ENCODE measurements at regions not wholly inside any gene's neighbourhood (a gene's known extent, or its start where the extent isn't known, plus 50 kb on each side); places are given as distances from the start of the nearest gene placed in this dataset.
A peak's percentile ranks its signal among the peaks of the same experiment; 100 is the strongest.

- H3K27me3 ChIP-seq = no peaks in the 10 kb centered on the region
These were observed 58.9 kb upstream of the OPN4 start for GRCh38 chr10:86595496-86595895.

GRCh38 chr10:86596266-86596665 is 58.1 kb upstream of the OPN4 start:
- Histone ChIP-seq H3K27ac (no peak overlapping the region), H3K4me3 (no peak overlapping the region), H3K9me3 (no peaks in the 10 kb centered on the region), H3K27me3 (no peaks in the 10 kb centered on the region), H3K36me3 (no peaks in the 10 kb centered on the region), H3K4me1 (peaks cover 0 to 4% (median 0%) of the 10 kb centered on the region in 9 donors)
- DNase-seq (no peak), ATAC-seq (peak in 1 of 8 donors; percentile 25)
- TF ChIP-seq CTCF (IDR thresholded peaks at IDR 0.05) = no peak
- 61 to 70% methylated on average over 3 of the region's 3 CpGs for WGBS, 2 donors
- intact Hi-C loops (cut with DNase I) = no loop called here

More at GRCh38 chr10:86595496-86595895, 58.9 kb upstream of the OPN4 start:
- Histone ChIP-seq H3K27ac (no peak overlapping the region), H3K4me3 (no peak overlapping the region), H3K4me1 (peaks cover 0 to 4% (median 0%) of the 10 kb centered on the region in 9 donors), H3K36me3 (no peaks in the 10 kb centered on the region), H3K9me3 (no peaks in the 10 kb centered on the region)
- DNase-seq (no peak), ATAC-seq (no peak)
- 94% methylated on average over 5 of the region's 5 CpGs for WGBS, 2 donors
- intact Hi-C loops (cut with DNase I) = no loop called here
- no peak for TF ChIP-seq CTCF (IDR thresholded peaks at IDR 0.05)

GRCh38 chr10:86597306-86597705 is 57.0 kb upstream of the OPN4 start:
- H3K4me1 ChIP-seq = peaks cover 0 to 4% (median 0%) of the 10 kb centered on the region in 9 donors
- intact Hi-C loops (cut with DNase I) = no loop called here
- no peak overlapping the region for H3K4me3 ChIP-seq
- no peaks in the 10 kb centered on the region for H3K9me3 ChIP-seq
- ATAC-seq (no peak), DNase-seq (no peak)
- WGBS, 2 donors = 90 to 92% methylated on average over 15 of the region's 15 CpGs
- H3K27ac ChIP-seq = no peak overlapping the region
- H3K27me3 ChIP-seq = no peaks in the 10 kb centered on the region
- H3K36me3 ChIP-seq = no peaks in the 10 kb centered on the region
- TF ChIP-seq CTCF (IDR thresholded peaks at IDR 0.05) = no peak

GRCh38 chr10:86598151-86598550 is 56.2 kb upstream of the OPN4 start:
- no peaks in the 10 kb centered on the region for H3K9me3 ChIP-seq
- 85 to 92% methylated on average over 1 of the region's 1 CpG for WGBS, 2 donors
- intact Hi-C loops (cut with DNase I) = no loop called here
- H3K27me3 ChIP-seq = no peaks in the 10 kb centered on the region
- ATAC-seq = peak in 1 of 8 donors; percentile 9
- peaks cover 0 to 4% (median 0%) of the 10 kb centered on the region in 9 donors for H3K4me1 ChIP-seq
- H3K36me3 ChIP-seq = no peaks in the 10 kb centered on the region
- TF ChIP-seq CTCF (IDR thresholded peaks at IDR 0.05) = no peak
- no peak overlapping the region for H3K27ac ChIP-seq
- DNase-seq = no peak
- no peak overlapping the region for H3K4me3 ChIP-seq
